PC-9 (cell line): ENCODE measurements at regions not wholly inside any gene's neighbourhood (a gene's known extent, or its start where the extent isn't known, plus 50 kb on each side); places are given as distances from the start of the nearest gene placed in this dataset.

ENCODE experiments used
- EZH2 ChIP-seq: fragments of 200-600 bp; sonication (generic); IDR thresholded peaks from 2 replicates; pipeline ENCODE4 v1.8.0; 2017; ENCODE audit warnings: antibody characterized with exemption, low read depth
- TF ChIP-seq, protein P1 (sequence below): fragments of 200-600 bp; sonication (generic); conservative IDR thresholded peaks from 2 replicates; pipeline ENCODE4 v1.6.1; 2017; ENCODE audit warnings: mixed run types, antibody characterized with exemption, mild to moderate bottlenecking, moderate library complexity

DNA sequence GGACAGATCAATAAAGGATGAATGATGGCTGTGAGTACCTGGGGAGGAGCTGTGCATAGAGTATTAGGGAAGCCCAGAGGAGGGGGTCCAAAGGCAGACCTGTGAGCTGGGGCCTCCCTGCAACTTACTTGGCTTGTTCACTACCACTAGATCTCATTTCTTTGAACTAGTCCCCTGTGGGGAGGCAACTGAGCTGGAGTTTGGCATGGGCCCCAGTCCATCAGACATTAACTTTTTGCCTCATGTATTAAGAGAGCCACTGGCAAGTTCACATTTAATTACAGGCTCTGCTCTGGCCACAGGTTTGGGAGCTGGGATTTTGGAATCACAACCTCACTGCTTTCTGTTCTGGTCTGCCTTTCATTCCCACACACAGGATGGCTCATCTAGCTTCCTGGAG is 254.1 kb downstream of the PRL start:
- TF ChIP-seq, protein P1, sequence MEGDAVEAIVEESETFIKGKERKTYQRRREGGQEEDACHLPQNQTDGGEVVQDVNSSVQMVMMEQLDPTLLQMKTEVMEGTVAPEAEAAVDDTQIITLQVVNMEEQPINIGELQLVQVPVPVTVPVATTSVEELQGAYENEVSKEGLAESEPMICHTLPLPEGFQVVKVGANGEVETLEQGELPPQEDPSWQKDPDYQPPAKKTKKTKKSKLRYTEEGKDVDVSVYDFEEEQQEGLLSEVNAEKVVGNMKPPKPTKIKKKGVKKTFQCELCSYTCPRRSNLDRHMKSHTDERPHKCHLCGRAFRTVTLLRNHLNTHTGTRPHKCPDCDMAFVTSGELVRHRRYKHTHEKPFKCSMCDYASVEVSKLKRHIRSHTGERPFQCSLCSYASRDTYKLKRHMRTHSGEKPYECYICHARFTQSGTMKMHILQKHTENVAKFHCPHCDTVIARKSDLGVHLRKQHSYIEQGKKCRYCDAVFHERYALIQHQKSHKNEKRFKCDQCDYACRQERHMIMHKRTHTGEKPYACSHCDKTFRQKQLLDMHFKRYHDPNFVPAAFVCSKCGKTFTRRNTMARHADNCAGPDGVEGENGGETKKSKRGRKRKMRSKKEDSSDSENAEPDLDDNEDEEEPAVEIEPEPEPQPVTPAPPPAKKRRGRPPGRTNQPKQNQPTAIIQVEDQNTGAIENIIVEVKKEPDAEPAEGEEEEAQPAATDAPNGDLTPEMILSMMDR: no peak
- no peak for TF ChIP-seq EZH2
